Trophoblast cell (in vitro differentiated cells and primary cell): ENCODE measurements at regions not wholly inside any gene's neighbourhood (a gene's known extent, or its start where the extent isn't known, plus 50 kb on each side); places are given as distances from the start of the nearest gene placed in this dataset.

Source experiments
- DNase-seq, 2 donors: peaks; one replicate each; pipeline ENCODE4 v3.0.0-alpha.2; 2016
- H2AFZ ChIP-seq: 2 replicates; pipeline ENCODE4 v1.6.1; 2013; ENCODE audit warnings: low read length, moderate library complexity, mild to moderate bottlenecking; ENCODE audit not compliant: insufficient read depth, poor library complexity
- H2AK5ac ChIP-seq: 2 replicates; pipeline ENCODE4 v1.6.1; 2013; ENCODE audit warnings: mild to moderate bottlenecking, low read length
- H2BK120ac ChIP-seq: 2 replicates; pipeline ENCODE4 v1.6.1; 2013; ENCODE audit warnings: low read length, mild to moderate bottlenecking, moderate library complexity; ENCODE audit not compliant: insufficient read depth, poor library complexity
- H2BK12ac ChIP-seq: 2 replicates; pipeline ENCODE4 v1.6.1; 2013; ENCODE audit warnings: mild to moderate bottlenecking, low read length, moderate library complexity
- H2BK5ac ChIP-seq: 2 replicates; pipeline ENCODE4 v1.6.1; 2013; ENCODE audit warnings: low read length, low read depth, moderate library complexity, mild to moderate bottlenecking; ENCODE audit not compliant: poor library complexity
- H3K14ac ChIP-seq: 2 replicates; pipeline ENCODE4 v1.6.1; 2013; ENCODE audit warnings: mild to moderate bottlenecking, low read length
- H3K18ac ChIP-seq: 2 replicates; pipeline ENCODE4 v1.6.1; 2013; ENCODE audit warnings: mild to moderate bottlenecking, low read length
- H3K23ac ChIP-seq: 2 replicates; pipeline ENCODE4 v1.6.1; 2013; ENCODE audit warnings: low read length
- H3K27ac ChIP-seq: 2 replicates; pipeline ENCODE4 v1.5.1; 2013; ENCODE audit warnings: low read depth, mild to moderate bottlenecking, inconsistent platforms, low read length, moderate library complexity
- H3K27me3 ChIP-seq: 2 replicates; pipeline ENCODE4 v1.6.1; 2013; ENCODE audit warnings: inconsistent platforms, mild to moderate bottlenecking, low read length, moderate library complexity; ENCODE audit not compliant: insufficient read depth
- H3K36me3 ChIP-seq, 2 experiments: 1 replicate in 1 of 2; 2 replicates in 1 of 2; pipeline ENCODE4 v1.6.1; 2013; ENCODE audit warnings: low read length in 2 of 2, mild to moderate bottlenecking in 2 of 2, moderate library complexity in 1 of 2; ENCODE audit not compliant: insufficient read depth in 2 of 2, control insufficient read depth in 1 of 2
- H3K4ac ChIP-seq: 2 replicates; pipeline ENCODE4 v1.6.1; 2013; ENCODE audit warnings: low read depth, mild to moderate bottlenecking, low read length, moderate library complexity
- H3K4me1 ChIP-seq, 2 experiments: 1 replicate in 1 of 2; 2 replicates in 1 of 2; pipeline ENCODE4 v1.6.1; 2013; ENCODE audit warnings: low read length in 2 of 2, mild to moderate bottlenecking in 2 of 2, moderate library complexity in 1 of 2; ENCODE audit not compliant: insufficient read depth in 2 of 2, control insufficient read depth in 1 of 2
- H3K4me2 ChIP-seq: 2 replicates; pipeline ENCODE4 v1.6.1; 2013; ENCODE audit warnings: inconsistent platforms, mild to moderate bottlenecking, low read length, moderate library complexity
- H3K4me3 ChIP-seq: 2 replicates; pipeline ENCODE4 v1.5.1; 2013; ENCODE audit warnings: mild to moderate bottlenecking, low read depth, low read length, inconsistent platforms
- H3K79me1 ChIP-seq: one replicate; pipeline ENCODE4 v1.6.1; 2013; ENCODE audit warnings: low read length
- H3K79me2 ChIP-seq: 2 replicates; pipeline ENCODE4 v1.6.1; 2013; ENCODE audit warnings: low read length, mild to moderate bottlenecking; ENCODE audit not compliant: control insufficient read depth, insufficient read depth, poor library complexity
- H3K9ac ChIP-seq: 2 replicates; pipeline ENCODE4 v1.6.1; 2013; ENCODE audit warnings: mild to moderate bottlenecking, low read length
- H3K9me3 ChIP-seq: 2 replicates; pipeline ENCODE4 v1.6.1; 2013; ENCODE audit warnings: low read depth, mild to moderate bottlenecking, control low read depth, inconsistent platforms, low read length; ENCODE audit not compliant: insufficient read depth
- H4K12ac ChIP-seq: 2 replicates; pipeline ENCODE4 v1.6.1; 2013; ENCODE audit warnings: low read depth, mild to moderate bottlenecking, low read length, moderate library complexity
- H4K8ac ChIP-seq: 2 replicates; pipeline ENCODE4 v1.6.1; 2013; ENCODE audit warnings: low read depth, mild to moderate bottlenecking, low read length, moderate library complexity
- H4K91ac ChIP-seq: one replicate; pipeline ENCODE4 v1.6.1; 2013; ENCODE audit warnings: low read depth, mild to moderate bottlenecking, low read length, moderate library complexity
- WGBS: extraction: QIAGEN DNeasy Blood & Tissue Kit; methylation state at CpG from one replicate; pipeline ENCODE4 v1.1.7; 2013; ENCODE audit warnings: missing lambda C conversion rate; ENCODE audit not compliant: insufficient read length, insufficient coverage; ENCODE audit errors: extremely low coverage; 5-methylcytosine and 5-hydroxymethylcytosine counted together

DNA sequence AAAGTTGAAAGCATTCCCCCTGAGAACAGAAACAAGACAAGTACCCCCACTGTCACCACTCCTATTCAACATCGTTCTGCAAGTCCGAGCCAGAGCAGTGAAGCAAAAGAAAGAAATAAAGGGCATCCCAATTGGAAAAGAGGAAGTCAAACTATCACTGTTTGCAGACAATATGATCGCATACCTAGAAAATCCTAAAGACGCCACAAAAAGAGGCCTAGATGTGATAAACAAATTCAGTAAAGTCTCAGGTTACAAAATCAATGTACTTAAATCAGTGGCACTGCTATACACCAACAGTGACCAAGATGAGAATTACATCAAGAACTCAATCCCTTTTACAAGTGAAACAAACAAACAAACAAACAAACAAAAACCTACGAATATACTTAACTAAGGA is 87.7 kb upstream of the COCH start:
- no peak overlapping the region for H2AFZ ChIP-seq
- no peaks in the 10 kb centered on the region for H3K27me3 ChIP-seq
- no peaks in the 10 kb centered on the region for H3K36me3 ChIP-seq
- H3K18ac ChIP-seq = no peak overlapping the region
- no peak overlapping the region for H2AK5ac ChIP-seq
- WGBS = no CpG with 5 or more reads among the region's 5 CpGs
- H4K8ac ChIP-seq = no peak overlapping the region
- no peak overlapping the region for H2BK5ac ChIP-seq
- H3K9ac ChIP-seq = no peak overlapping the region
- H3K4me3 ChIP-seq = no peak overlapping the region
- H3K4me2 ChIP-seq = no peak overlapping the region
- H3K4me1 ChIP-seq = no peaks in the 10 kb centered on the region
- DNase-seq = no peak
- no peaks in the 10 kb centered on the region for H3K79me1 ChIP-seq
- no peak overlapping the region for H4K91ac ChIP-seq
- H3K23ac ChIP-seq = no peak overlapping the region
- no peaks in the 10 kb centered on the region for H3K79me2 ChIP-seq
- no peaks in the 10 kb centered on the region for H3K9me3 ChIP-seq
- H2BK12ac ChIP-seq = no peak overlapping the region
- no peak overlapping the region for H3K4ac ChIP-seq
- H3K14ac ChIP-seq = no peak overlapping the region
- H3K27ac ChIP-seq = no peak overlapping the region
- H2BK120ac ChIP-seq = no peak overlapping the region
- no peak overlapping the region for H4K12ac ChIP-seq

DNA sequence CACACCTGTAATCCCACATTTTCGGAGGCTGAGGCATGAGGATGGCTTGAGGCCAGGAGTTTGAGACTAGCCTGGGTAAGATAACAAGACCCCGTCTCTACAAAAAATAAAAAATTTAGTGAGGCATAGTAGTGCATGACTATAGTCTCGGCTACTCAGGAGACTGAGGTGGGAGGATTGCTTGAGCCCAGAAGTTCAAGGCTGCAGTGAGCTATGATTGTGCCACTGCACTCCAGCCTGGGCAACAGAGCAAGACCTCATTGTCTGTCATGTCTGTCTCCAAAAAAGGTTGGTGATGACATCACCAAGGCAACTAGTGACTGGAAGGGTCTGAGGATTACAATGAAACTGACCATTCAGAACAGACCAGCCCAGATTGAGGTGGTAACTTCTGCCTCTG is 83.5 kb upstream of the COCH start:
- Histone ChIP-seq H3K4me3 (no peak overlapping the region), H3K18ac (no peak overlapping the region), H3K23ac (no peak overlapping the region), H4K8ac (no peak overlapping the region), H3K79me2 (no peaks in the 10 kb centered on the region), H3K14ac (no peak overlapping the region), H3K27ac (no peak overlapping the region), H3K27me3 (no peaks in the 10 kb centered on the region), H3K4me1 (no peaks in the 10 kb centered on the region), H4K91ac (no peak overlapping the region), H3K4me2 (no peak overlapping the region), H3K79me1 (no peaks in the 10 kb centered on the region), H2BK5ac (no peak overlapping the region), H2AK5ac (no peak overlapping the region), H3K9ac (no peak overlapping the region), H3K4ac (no peak overlapping the region), H3K36me3 (no peaks in the 10 kb centered on the region), H2BK12ac (no peak overlapping the region), H2BK120ac (no peak overlapping the region), H2AFZ (no peak overlapping the region), H4K12ac (no peak overlapping the region), H3K9me3 (peaks cover 2% of the 10 kb centered on the region)
- DNase-seq = peak in 1 of 2 donors; percentile 22
- WGBS = no CpG with 5 or more reads among the region's 3 CpGs

DNA sequence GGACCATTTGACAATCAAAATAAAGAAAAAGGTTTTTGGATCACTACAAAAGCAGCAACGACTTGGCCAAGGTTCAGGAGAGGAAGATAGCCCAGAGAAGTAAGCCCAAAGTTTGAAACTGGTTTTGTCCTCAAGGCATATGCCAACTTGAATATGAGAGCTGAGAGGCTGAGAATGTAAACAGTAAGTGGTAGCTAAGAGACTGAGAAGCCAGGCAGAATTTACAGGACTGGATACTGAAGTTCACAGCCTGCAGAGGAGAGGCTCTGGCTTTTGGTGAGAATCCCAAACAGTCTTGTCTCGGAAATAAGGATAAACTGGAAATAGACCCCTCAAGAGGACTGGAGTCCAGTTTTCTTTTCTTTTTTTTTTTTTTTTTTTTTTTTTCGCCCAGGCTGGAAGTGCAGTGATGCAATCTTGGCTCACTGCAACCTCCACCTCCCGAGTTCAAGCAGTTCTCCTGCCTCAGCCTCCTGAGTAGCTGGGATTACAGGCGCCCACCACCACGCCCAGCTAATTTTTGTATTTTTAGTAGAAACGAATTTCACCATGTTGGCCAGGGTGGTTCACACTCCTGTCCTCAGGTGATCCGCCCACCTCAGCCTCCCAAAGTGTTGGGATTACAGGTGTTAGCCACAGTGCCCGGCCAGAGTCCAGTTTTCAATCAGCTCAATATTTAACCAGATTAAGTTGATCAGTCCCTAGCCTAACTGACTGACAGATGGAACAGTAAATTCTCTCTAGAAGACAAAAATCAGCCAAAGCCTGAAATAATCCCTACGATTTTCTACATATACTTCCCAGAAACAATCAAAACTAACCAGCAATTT is 82.6 kb upstream of the COCH start:
- no peak overlapping the region for H3K4me3 ChIP-seq
- no peak for DNase-seq
- H2BK5ac ChIP-seq = no peak overlapping the region
- H3K9me3 ChIP-seq = peaks cover 2% of the 10 kb centered on the region
- no peak overlapping the region for H4K91ac ChIP-seq
- no peak overlapping the region for H2BK120ac ChIP-seq
- H3K14ac ChIP-seq = no peak overlapping the region
- no peak overlapping the region for H4K12ac ChIP-seq
- no peaks in the 10 kb centered on the region for H3K79me1 ChIP-seq
- no peaks in the 10 kb centered on the region for H3K36me3 ChIP-seq
- no peak overlapping the region for H3K9ac ChIP-seq
- no peak overlapping the region for H3K4me2 ChIP-seq
- no peak overlapping the region for H3K23ac ChIP-seq
- no peak overlapping the region for H2BK12ac ChIP-seq
- no peaks in the 10 kb centered on the region for H3K79me2 ChIP-seq
- no peak overlapping the region for H2AK5ac ChIP-seq
- no peak overlapping the region for H4K8ac ChIP-seq
- no peaks in the 10 kb centered on the region for H3K27me3 ChIP-seq
- no peak overlapping the region for H3K4ac ChIP-seq
- no peak overlapping the region for H3K18ac ChIP-seq
- H2AFZ ChIP-seq = no peak overlapping the region
- H3K27ac ChIP-seq = no peak overlapping the region
- WGBS = no CpG with 5 or more reads among the region's 10 CpGs
- H3K4me1 ChIP-seq = no peaks in the 10 kb centered on the region

DNA sequence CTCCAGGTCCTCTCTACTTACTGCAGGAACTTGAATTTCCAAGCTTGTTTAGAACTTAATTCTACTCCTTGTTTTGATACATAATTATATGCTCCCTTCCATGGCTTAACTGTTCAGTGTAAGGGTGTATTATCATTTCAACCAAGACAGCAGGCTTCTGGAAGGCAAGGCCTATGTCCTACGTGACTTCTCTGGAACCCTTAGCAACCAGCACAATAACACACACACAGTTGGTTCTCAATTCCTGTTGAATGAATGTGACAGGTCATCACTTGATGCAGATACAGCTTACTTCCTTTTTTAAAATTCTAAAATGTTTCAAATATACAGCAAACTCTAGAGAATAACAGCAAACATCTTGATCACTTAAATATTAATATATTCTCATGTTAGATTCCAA is 77.7 kb upstream of the COCH start:
- Histone ChIP-seq H3K14ac (no peak overlapping the region), H3K79me2 (no peaks in the 10 kb centered on the region), H2AK5ac (no peak overlapping the region), H3K23ac (no peak overlapping the region), H3K27me3 (no peaks in the 10 kb centered on the region), H2BK5ac (no peak overlapping the region), H3K36me3 (no peaks in the 10 kb centered on the region), H3K27ac (no peak overlapping the region), H4K91ac (no peak overlapping the region), H3K4me2 (no peak overlapping the region), H3K9me3 (peaks cover 2% of the 10 kb centered on the region), H2AFZ (no peak overlapping the region), H3K79me1 (no peaks in the 10 kb centered on the region), H2BK120ac (no peak overlapping the region), H3K9ac (no peak overlapping the region), H2BK12ac (no peak overlapping the region), H4K8ac (no peak overlapping the region), H3K4me1 (no peaks in the 10 kb centered on the region), H3K4me3 (no peak overlapping the region), H4K12ac (no peak overlapping the region), H3K4ac (no peak overlapping the region), H3K18ac (no peak overlapping the region)
- peak in 1 of 2 donors; percentile 10 for DNase-seq
- no CpG with 5 or more reads among the region's 1 CpG for WGBS
